ENCODE measurements at regions not wholly inside any gene's neighbourhood (a gene's known extent, or its start where the extent isn't known, plus 50 kb on each side); places are given as distances from the start of the nearest gene placed in this dataset.
"Not testable (repeated sequence)": the region's sequence is repeated elsewhere in the genome, so short reads cannot be mapped to it uniquely, and the experiment has no call there.

DNA sequence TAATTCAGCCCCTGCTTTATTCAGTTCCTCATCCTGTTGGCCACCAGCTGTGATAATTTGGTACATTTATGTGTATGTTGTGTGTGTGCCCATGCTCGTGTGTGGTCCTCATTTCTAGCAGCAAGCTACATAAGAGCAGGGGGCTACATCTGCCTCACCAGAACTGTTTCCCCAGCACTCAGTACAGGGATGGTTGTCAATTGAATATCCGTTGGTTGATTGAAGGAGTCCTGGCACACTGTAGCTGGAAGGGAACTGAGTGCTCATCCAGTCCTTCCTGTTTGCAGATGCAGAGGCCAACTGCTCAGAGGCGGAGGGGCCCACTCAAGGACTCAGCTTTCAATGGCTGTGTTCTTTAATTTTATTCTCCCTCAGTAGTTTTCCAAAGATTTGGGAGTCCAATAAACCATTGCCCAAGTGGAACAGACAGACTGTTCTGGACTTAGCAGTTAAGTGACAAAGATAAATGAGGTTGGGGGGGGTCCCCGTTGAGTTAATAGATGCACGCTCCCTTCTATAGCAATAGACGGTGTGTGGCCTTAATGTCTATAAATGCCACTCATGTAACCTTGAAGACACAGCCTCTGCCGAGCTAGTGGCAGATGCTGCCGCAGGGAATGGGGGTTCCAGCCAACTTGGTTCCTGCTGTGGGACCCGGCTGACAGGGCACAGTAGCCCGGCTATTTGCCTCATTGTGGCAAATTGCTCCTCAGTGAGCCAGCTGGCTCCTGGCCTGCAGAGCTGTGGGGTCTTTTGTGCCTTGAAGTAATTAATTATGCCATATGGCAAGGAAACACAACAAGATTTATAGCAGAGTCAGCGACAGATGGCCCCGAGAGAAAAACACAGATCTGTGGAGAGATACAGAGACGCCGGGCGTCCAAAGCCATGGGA, 71.4 kb upstream of the GRK3 start:
- no peak for DNase-seq

DNA sequence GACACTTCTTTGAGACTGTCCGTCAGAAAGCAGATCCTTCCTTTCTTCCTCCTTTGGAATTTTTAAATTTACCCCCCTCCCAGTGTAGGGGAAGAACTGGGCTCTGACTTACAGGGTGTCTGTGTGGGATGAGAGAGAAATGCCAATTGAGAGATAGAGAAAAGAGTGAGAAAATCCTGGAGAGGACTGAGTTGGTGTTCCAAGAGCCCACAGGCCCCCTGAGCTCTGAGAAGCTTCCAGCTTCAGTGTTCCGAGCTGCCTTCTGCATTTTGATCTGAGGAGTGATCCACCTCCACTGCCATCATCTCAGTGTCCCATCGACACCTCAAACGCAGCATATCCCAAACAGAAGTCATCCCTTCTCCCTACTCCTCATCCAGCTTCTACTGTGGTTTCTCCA, 70.7 kb upstream of the GRK3 start:
- no peak for DNase-seq

DNA sequence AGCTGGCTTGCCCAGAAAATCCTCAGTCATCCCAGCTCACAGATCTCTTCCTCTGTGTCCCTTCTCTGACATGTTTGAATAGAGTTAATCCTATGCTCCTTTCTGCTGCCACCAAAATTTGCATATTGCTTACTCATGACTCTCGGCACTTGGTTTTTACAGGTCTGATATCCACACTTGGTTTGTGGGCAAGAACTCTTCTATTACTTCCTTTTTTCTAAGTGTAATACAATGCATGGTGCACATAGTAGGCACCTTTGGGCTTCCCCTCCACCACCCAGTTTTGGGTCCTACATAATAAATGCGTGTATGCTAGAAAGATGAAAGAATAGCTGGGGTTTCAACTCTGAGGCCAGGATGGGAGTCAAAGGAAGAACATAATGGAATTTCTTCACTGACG, 69.7 kb upstream of the GRK3 start:
- DNase-seq: no peak

DNA sequence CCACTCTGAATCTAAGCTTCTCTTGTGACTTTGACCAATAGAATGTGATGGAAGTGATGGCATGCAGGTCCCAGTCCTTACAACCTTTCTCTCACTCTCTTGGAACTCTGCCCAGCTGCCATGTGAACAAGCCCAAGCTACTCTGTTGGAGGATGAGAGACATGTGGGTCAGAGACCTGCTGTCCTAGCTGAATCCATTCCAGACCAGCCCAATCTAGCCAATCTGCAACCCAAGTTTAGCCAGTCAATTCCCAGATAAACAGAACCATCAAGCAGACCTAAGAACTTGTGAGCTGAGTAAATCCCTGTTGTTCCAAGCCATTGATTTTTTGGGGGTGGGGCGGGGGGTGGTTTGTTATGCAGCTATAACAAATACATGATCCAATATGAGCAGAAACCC, 69.2 kb upstream of the GRK3 start:
- no peak for DNase-seq

DNA sequence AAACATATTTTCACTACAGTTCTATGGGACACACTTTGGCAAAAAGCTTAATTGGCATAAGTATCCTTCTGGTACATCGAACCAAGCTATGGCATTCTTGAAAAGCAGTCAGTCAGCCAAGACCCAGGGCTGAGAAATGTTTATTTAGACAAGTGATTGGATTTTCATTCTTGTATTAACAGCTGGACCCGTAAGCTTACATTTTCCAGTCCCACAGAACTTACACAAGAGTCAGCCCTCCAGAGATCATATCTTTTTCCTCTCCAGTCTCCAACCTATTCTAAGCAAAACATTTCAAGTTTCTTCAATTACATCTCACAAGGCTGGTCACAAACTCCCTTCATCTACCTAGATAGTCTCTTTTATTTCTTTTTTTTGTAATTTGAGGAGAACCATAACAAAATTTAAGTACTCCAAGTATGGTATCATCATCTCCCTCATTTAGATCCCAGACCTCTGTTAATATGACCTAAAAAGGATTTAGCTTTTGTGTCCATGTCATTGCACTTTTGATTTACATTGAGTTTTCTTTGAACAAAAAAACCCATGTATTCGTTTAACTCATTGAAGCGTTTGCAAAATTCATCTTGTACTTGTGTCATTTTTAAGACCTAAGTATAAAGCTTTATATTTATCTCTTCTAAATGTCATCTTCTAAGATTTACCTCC, 67.9 kb upstream of the GRK3 start:
- DNase-seq: no peak

DNA sequence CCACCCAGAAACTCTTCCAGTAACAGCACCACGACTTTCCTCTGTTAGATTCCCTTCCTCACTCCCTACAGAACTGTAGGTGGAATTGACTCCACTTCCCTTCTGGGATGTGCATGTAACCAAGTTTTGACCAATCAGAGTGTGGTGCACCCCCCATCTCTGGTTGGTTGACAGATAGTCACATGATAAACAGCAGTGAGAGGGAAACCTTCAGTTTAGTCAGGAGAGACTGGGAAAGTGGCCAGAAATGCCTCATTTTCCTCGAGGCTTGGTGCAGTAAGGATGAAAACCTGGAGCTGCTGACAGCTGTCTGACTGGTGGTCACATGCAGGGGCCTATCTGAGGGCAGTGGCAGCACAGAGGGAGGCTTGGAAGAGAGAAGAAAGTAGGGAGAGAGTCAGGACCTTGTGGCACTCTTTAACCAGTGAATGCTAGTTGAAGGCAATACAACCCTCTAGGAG, 67.3 kb upstream of the GRK3 start:
- no peak for DNase-seq

DNA sequence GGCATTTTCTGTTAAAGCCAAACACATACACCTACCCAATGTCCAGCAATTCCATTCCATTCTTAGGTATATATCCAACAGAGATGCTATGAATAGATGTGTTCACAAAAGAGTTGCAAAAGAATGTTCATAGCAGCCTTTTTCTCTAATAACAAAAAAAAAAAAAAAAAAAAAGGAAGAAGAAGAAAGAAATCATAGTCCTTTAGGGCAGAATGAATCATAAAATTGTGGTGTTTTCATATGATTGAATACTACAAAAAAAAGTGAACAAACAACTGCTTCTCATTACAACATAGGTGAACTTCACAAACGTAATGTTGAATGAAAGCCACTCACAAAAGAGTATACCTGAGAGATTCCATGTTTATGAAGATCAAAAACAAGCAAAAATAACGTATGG, 66.8 kb upstream of the GRK3 start:
- DNase-seq: no peak

DNA sequence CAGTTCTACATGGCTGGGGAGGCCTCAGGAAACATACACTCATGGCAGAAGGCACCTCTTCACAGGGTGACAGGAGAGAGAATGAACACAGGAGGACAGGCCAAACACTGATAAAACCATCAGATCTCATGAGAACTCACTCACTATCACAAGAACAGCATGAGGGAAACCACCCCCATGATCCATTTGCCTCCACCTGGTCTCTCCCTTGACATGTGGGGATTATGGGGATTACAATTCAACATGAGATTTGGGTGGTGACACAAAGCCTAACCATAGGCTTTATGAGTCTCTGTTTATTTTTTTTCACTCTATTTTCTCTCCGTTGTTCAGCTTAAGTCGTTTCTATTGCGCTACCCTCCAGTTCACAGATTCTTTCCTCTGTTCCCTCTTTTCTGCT, 63.8 kb upstream of the GRK3 start:
- DNase-seq: not testable (repeated sequence)

DNA sequence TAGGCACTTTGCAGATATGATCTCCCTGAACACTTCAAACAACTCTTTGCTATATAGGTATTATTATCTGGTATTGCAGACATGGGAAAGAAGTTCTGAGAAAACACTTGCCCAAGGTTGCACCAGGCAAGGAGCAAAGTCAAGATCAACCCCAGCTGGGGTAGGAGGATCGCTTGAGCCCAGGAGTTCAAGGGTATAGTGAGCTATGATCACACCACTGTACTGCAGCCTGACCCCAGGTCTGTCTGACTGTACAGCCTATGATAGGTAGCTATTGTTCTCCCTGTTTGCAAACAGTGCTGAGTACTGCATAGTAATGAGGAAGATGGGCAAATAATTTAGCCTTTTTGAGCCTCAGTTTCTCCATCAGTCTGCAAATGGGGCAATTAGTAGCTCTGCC, 60.5 kb upstream of the GRK3 start:
- not testable (repeated sequence) for DNase-seq

DNA sequence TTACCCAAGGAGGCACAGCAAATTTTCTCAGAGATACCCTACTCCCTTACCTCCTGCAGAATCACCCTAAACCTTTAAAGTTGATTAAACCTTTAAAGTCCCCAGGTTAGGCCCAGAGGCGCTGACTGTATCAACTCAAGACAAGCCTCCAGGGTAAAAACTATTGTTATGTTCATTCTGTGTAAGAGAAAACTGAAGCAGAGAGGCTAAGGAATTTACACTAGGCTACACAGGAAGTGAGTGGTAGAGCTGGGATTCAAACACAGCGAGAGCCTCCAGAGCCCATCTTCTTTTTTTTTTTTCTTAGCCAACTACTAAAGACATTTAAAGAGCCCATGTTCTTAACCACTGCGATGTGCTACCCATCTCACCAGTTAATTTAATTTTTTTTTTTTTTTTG, 56.3 kb upstream of the GRK3 start:
- DNase-seq: no peak

DNA sequence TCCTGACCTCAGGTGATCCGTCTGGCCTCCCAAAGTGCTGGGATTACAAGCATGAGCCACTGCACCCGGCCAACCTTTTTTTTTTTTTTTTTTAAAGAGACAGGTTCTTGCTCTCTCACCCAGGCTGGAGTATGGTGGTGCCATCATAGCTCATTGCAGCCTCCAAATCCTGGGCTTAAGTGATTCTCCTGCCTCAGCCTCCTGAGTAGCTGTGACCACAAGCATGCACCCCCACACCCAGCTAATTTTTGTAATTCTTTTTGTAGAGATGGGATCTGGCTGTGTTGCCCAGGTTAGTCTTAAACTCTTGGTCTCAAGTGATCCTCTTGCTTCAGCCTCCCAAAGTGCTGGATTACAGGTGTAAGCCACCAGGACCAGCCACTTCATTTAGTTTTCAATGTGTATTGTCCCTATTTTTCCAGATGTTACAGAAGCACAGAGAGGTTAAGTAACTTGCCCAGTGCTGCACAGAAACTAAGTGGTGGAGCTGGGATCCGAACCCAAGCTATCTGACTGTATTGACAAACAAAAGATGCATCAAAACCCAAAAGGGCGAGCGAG, 55.6 kb upstream of the GRK3 start:
- DNase-seq: no peak

DNA sequence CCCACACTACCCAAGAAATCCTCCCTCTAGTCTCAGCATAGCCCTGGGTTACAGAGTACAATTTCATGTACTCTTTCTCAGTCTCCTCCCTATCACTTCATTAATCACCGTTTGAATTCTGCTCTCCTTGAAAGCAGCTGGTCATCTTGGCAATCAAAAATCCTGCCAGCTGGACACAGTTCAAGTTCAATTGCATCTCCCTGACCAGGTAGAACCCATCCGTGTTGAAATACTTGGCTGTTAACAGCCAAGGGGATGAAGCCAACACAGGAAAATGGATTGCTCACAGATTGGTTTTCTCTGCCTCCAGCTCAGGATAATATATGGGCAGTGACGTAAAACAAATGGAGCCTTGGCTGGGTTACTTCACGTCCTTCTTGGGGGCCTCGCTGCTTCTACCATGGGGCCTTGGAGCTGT, 55.1 kb upstream of the GRK3 start:
- DNase-seq: no peak

DNA sequence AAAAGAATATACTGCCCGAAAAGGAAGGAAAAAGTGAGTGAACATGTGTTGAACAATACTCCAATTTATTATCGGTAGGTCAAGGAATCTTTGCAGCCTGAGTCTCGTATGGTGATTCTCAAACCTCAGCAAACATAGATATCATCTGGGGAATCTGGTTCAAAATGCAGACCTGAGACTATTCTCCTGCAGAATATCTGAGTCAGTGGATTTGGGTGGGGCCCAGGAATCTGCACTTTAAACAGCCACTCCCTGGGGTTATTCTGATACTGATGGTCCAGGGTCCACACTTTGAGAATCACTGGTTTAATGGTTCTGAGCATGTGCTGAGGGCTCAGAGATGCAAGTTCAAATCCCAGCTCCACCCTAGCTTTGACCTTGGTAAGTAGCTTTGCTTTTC, 53.6 kb upstream of the GRK3 start:
- no peak for DNase-seq

DNA sequence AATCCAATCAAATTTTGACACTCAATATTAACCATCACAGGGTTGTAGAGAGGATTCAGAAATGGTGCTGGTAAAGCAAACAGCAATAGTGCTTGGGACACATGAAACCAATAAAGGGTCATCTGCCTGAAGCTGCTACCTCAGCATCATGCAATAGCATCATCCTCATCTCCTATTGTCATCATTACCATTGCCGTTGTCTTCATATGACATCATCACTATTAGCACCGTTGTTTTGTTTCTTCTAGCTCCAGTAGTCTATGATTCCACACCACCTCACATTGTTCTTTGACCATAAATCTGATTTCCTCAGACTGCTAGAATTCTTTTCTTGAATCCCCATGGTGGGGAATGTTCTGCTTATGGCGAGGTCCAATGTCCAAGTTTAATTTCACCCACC, 52.8 kb upstream of the GRK3 start:
- DNase-seq: no peak

DNA sequence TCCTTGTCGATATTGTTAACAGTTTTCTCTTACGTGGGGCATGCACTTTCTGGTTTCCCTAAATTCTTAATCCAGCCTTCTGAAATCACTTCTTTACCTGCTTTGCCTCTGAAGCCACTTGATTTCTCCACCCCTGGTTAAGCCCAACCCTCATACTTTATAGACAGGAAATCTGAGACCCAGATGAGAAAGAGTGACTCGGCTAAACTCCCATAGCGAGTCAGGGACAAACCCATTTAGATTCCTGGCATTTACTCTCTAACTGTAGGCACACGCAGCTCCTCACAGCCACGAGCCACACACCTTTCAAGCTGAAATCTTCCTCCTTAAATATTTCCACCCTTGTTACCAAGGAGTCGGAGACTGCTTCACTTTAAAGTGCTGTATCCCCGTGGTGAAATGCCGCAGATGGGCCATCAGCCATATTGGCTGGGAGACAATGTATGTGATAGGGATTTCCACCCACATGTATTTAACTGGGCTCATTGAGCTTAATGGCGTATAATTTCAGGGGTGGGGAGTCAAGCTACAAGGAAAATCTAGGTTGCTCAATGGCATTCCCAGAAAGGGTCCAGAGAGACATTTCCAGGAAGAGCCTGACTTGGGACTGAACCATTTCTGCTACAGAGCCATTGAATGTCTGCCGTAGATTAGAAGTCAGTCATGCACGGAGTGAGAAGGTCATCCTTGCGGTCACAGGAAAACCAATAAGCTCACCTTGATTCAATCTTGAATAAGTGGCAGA, 49.9 kb upstream of the GRK3 start:
- no peak for DNase-seq
